DOHH2 (cell line): ENCODE measurements at regions not wholly inside any gene's neighbourhood (a gene's known extent, or its start where the extent isn't known, plus 50 kb on each side); places are given as distances from the start of the nearest gene placed in this dataset.
A peak's percentile ranks its signal among the peaks of the same experiment; 100 is the strongest.
"Not testable (repeated sequence)": the region's sequence is repeated elsewhere in the genome, so short reads cannot be mapped to it uniquely, and the experiment has no call there.

Source experiments
- H3F3A ChIP-seq: fragments of 200-600 bp; sonication (generic), shearing (Covaris generic); 2 replicates; pipeline ENCODE4 v1.6.0; 2016; ENCODE audit warnings: antibody characterized with exemption, mild to moderate bottlenecking; ENCODE audit not compliant: control insufficient read depth, insufficient read depth
- H3K27ac ChIP-seq: fragments of 200-600 bp; sonication (generic); 2 replicates; pipeline ENCODE4 v1.5.1; 2014; ENCODE audit warnings: low read depth, mild to moderate bottlenecking, low read length, moderate library complexity
- H3K27me3 ChIP-seq: fragments of 200-600 bp; sonication (generic); 2 replicates; pipeline ENCODE4 v1.6.1; 2014; ENCODE audit warnings: mild to moderate bottlenecking, low read length, mixed read lengths; ENCODE audit not compliant: control insufficient read depth
- H3K36me3 ChIP-seq: fragments of 200-600 bp; sonication (generic); 2 replicates; pipeline ENCODE4 v1.6.1; 2014; ENCODE audit warnings: mild to moderate bottlenecking, low read length, moderate library complexity, mixed read lengths; ENCODE audit not compliant: control insufficient read depth
- H3K4me1 ChIP-seq: fragments of 200-600 bp; sonication (generic); 2 replicates; pipeline ENCODE4 v1.6.1; 2014; ENCODE audit warnings: mild to moderate bottlenecking, low read length, mixed read lengths; ENCODE audit not compliant: control insufficient read depth
- H3K4me2 ChIP-seq: fragments of 200-600 bp; sonication (generic); 2 replicates; pipeline ENCODE4 v1.6.0; 2014; ENCODE audit warnings: mild to moderate bottlenecking, low read length, moderate library complexity
- H3K4me3 ChIP-seq: fragments of 200-600 bp; sonication (generic); 2 replicates; pipeline ENCODE4 v1.5.1; 2014; ENCODE audit warnings: mild to moderate bottlenecking, low read length, mixed read lengths
- H3K79me2 ChIP-seq: fragments of 200-600 bp; sonication (generic); 2 replicates; pipeline ENCODE4 v1.6.1; 2014; ENCODE audit warnings: mild to moderate bottlenecking, low read length, mixed read lengths; ENCODE audit not compliant: control insufficient read depth
- H3K9me2 ChIP-seq: fragments of 200-600 bp; sonication (generic); replicated peaks from 2 replicates; pipeline ENCODE4 v1.6.1; 2014; ENCODE audit warnings: mild to moderate bottlenecking, low read length, mixed read lengths; ENCODE audit not compliant: control insufficient read depth
- H3K9me3 ChIP-seq: fragments of 200-600 bp; sonication (generic); 2 replicates; pipeline ENCODE4 v1.6.1; 2014; ENCODE audit warnings: antibody characterized with exemption, low read length, mixed read lengths; ENCODE audit not compliant: control insufficient read depth, insufficient read depth
- H4K20me1 ChIP-seq: fragments of 200-600 bp; sonication (generic); 2 replicates; pipeline ENCODE4 v1.6.0; 2014; ENCODE audit warnings: low read depth, mild to moderate bottlenecking, antibody characterized with exemption, low read length, moderate library complexity; ENCODE audit not compliant: control insufficient read depth, insufficient read depth
- CTCF ChIP-seq: fragments of 200-600 bp; sonication (generic); IDR thresholded peaks from one replicate; pipeline ENCODE4 v1.5.1; 2014; ENCODE audit warnings: antibody characterized with exemption, mild to moderate bottlenecking, low read depth, low read length; ENCODE audit not compliant: poor library complexity, severe bottlenecking
- EZH2phosphoT487 ChIP-seq: fragments of 200-600 bp; sonication (generic); IDR thresholded peaks from 2 replicates; pipeline ENCODE4 v1.6.1; 2017; ENCODE audit warnings: borderline replicate concordance, mild to moderate bottlenecking, antibody characterized with exemption, low read length, moderate library complexity, mixed read lengths

GRCh38 chr2:67614454-67614853, 217.3 kb downstream of the ETAA1 start:
- H4K20me1 ChIP-seq, result no peaks in the 10 kb centered on the region
- H3K79me2 ChIP-seq, result no peaks in the 10 kb centered on the region
- TF ChIP-seq EZH2phosphoT487 (no peak), CTCF (no peak)
- no peak overlapping the region for H3K27ac ChIP-seq
- H3K4me3 ChIP-seq, result no peak overlapping the region
- H3K9me3 ChIP-seq, result no peaks in the 10 kb centered on the region
- no peak overlapping the region for H3K4me2 ChIP-seq
- no peaks in the 10 kb centered on the region for H3K27me3 ChIP-seq
- H3K36me3 ChIP-seq, result no peaks in the 10 kb centered on the region
- H3F3A ChIP-seq, result no peaks in the 10 kb centered on the region
- no peaks in the 10 kb centered on the region for H3K9me2 ChIP-seq
- H3K4me1 ChIP-seq, result peaks cover 14% of the 10 kb centered on the region

GRCh38 chr2:67616749-67617148, 219.6 kb downstream of the ETAA1 start:
- no peak for TF ChIP-seq CTCF
- no peak for TF ChIP-seq EZH2phosphoT487
- Histone ChIP-seq H3K27ac (peak overlapping the region; percentile 9; the same call in 1 of the 2 replicates), H3K4me3 (no peak overlapping the region), H3K27me3 (no peaks in the 10 kb centered on the region), H3F3A (no peaks in the 10 kb centered on the region), H3K79me2 (no peaks in the 10 kb centered on the region), H4K20me1 (no peaks in the 10 kb centered on the region), H3K36me3 (no peaks in the 10 kb centered on the region), H3K4me2 (peak overlapping the region; percentile 35), H3K9me2 (no peaks in the 10 kb centered on the region), H3K4me1 (peaks cover 14% of the 10 kb centered on the region), H3K9me3 (no peaks in the 10 kb centered on the region)

GRCh38 chr2:67619204-67619603, 222.1 kb downstream of the ETAA1 start:
- Histone ChIP-seq H4K20me1 (no peaks in the 10 kb centered on the region), H3K36me3 (no peaks in the 10 kb centered on the region), H3K4me2 (no peak overlapping the region), H3K4me3 (no peak overlapping the region), H3K4me1 (peaks cover 14% of the 10 kb centered on the region), H3K27ac (no peak overlapping the region), H3K9me2 (no peaks in the 10 kb centered on the region), H3F3A (no peaks in the 10 kb centered on the region), H3K9me3 (no peaks in the 10 kb centered on the region), H3K27me3 (no peaks in the 10 kb centered on the region), H3K79me2 (no peaks in the 10 kb centered on the region)
- TF ChIP-seq CTCF (no peak), EZH2phosphoT487 (no peak)

- H3K9me2 ChIP-seq, H3K36me3 ChIP-seq, H3K9me3 ChIP-seq, H3K4me3 ChIP-seq, H3K4me2 ChIP-seq, H3K79me2 ChIP-seq, H3K27me3 ChIP-seq, H3K4me1 ChIP-seq, H4K20me1 ChIP-seq, H3K27ac ChIP-seq, H3F3A ChIP-seq: not testable (repeated sequence)
These were observed 226.6 kb downstream of the ETAA1 start for GRCh38 chr2:67623741-67624140.
